K562 (cell line): ENCODE measurements at regions not wholly inside any gene's neighbourhood (a gene's known extent, or its start where the extent isn't known, plus 50 kb on each side); places are given as distances from the start of the nearest gene placed in this dataset.

Experiments used
- HINFP ChIP-seq: fragments of 450-650 bp; conservative IDR thresholded peaks from 2 replicates; pipeline ENCODE4 v1.6.1; 2016; ENCODE audit warnings: missing genetic modification characterization, low read depth, mild to moderate bottlenecking, control low read depth, missing compliant biosample characterization
- NBN ChIP-seq: fragments of 450-650 bp; IDR thresholded peaks from 2 replicates; pipeline ENCODE4 v1.6.1; 2016; ENCODE audit warnings: low read depth, mild to moderate bottlenecking
- RNF2 ChIP-seq: sonication (generic); IDR thresholded peaks from 2 replicates; pipeline ENCODE4 v1.6.1; 2016
- SAP30 ChIP-seq: fragments of 200-600 bp; sonication (generic); IDR thresholded peaks from 2 replicates; pipeline ENCODE4 v1.6.1; 2012; ENCODE audit warnings: borderline replicate concordance, low read depth, mild to moderate bottlenecking, moderate library complexity, low read length, control low read depth, inconsistent platforms; ENCODE audit not compliant: insufficient read depth, poor library complexity, severe bottlenecking
- TEAD1 ChIP-seq, 2 experiments: fragments of 450-650 bp in 1 of 2; sonication (generic) in 1 of 2; formaldehyde crosslinking; IDR thresholded peaks; 2 replicates each; pipeline versions ENCODE4 v1.4.0 to v1.8.0; 2020 to 2022; ENCODE audit warnings: mild to moderate bottlenecking in 2 of 2, missing genetic modification reagents in 1 of 2
- ZBTB11 ChIP-seq, 3 experiments: fragments of 200-800 bp in 1 of 3; fragments of 250-450 bp in 1 of 3; fragments of 450-650 bp in 1 of 3; sonication (Bioruptor Pico) in 1 of 3; sonication (Bioruptor generic) in 1 of 3; formaldehyde crosslinking in 1 of 3; IDR thresholded peaks; 2 replicates each; pipeline versions ENCODE4 v1.6.1 to v1.8.0; 2016 to 2022; ENCODE audit warnings: mild to moderate bottlenecking in 2 of 3, missing genetic modification characterization in 2 of 3, missing compliant biosample characterization in 1 of 3, moderate library complexity in 1 of 3
- ZBTB26 ChIP-seq: fragments of 450-650 bp; formaldehyde crosslinking; IDR thresholded peaks from 2 replicates; pipeline ENCODE4 v1.4.0; 2022; ENCODE audit warnings: missing genetic modification characterization
- ZNF165 ChIP-seq: fragments of 250-450 bp; sonication (Bioruptor Pico); IDR thresholded peaks from 2 replicates; pipeline ENCODE4 v1.4.0; 2020; ENCODE audit warnings: borderline replicate concordance

- TF ChIP-seq ZBTB11 (CRISPR knock-in tag; IDR thresholded peaks at IDR 0.05) (no peak), NBN (no peak), TEAD1 (CRISPR knock-in tag; IDR thresholded peaks at IDR 0.05) (no peak), ZBTB26 (no peak), RNF2 (no peak), SAP30 (no peak), HINFP (tag) (no peak), ZNF165 (CRISPR knock-in tag) (no peak)
Observed at GRCh38 chr6:168722397-168722796, 281.4 kb downstream of the SMOC2 start (continued).
